B cell (primary cell): ENCODE measurements at regions not wholly inside any gene's neighbourhood (a gene's known extent, or its start where the extent isn't known, plus 50 kb on each side); places are given as distances from the start of the nearest gene placed in this dataset.

Source experiments
- EZH2 ChIP-seq: IDR thresholded peaks from 2 replicates; pipeline ENCODE4 v1.6.1; 2012; ENCODE audit warnings: borderline replicate concordance, low read depth, mild to moderate bottlenecking, moderate library complexity, low read length; ENCODE audit not compliant: insufficient read depth, poor library complexity, severe bottlenecking
- TF ChIP-seq, protein P1 (sequence below): fragments of 200-600 bp; IDR thresholded peaks from one replicate; pipeline ENCODE4 v1.8.0; 2022; ENCODE audit warnings: antibody characterized with exemption, mild to moderate bottlenecking

DNA sequence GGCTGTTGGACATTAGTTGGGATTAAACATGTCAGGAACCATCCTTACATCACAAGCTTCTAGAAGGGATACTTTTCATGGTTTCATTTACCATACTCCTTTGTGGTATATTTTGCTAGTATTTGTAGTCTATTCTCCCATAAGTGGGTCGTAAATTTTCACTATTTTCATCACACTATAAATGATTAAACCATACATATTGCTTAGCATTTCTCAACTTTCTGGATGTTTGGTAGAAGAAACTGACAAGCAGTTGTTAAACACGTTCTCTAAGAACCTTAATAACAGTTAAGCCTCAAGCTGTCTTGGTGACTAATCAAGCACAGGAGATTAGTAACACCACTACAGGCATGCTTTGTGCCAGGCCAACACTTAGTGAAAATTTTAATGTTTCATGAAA is 375.5 kb downstream of the NAF1 start:
- TF ChIP-seq, protein P1, sequence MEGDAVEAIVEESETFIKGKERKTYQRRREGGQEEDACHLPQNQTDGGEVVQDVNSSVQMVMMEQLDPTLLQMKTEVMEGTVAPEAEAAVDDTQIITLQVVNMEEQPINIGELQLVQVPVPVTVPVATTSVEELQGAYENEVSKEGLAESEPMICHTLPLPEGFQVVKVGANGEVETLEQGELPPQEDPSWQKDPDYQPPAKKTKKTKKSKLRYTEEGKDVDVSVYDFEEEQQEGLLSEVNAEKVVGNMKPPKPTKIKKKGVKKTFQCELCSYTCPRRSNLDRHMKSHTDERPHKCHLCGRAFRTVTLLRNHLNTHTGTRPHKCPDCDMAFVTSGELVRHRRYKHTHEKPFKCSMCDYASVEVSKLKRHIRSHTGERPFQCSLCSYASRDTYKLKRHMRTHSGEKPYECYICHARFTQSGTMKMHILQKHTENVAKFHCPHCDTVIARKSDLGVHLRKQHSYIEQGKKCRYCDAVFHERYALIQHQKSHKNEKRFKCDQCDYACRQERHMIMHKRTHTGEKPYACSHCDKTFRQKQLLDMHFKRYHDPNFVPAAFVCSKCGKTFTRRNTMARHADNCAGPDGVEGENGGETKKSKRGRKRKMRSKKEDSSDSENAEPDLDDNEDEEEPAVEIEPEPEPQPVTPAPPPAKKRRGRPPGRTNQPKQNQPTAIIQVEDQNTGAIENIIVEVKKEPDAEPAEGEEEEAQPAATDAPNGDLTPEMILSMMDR = no peak
- TF ChIP-seq EZH2 = no peak
